ENCODE measurements at regions not wholly inside any gene's neighbourhood (a gene's known extent, or its start where the extent isn't known, plus 50 kb on each side); places are given as distances from the start of the nearest gene placed in this dataset.
A peak's percentile ranks its signal among the peaks of the same experiment; 100 is the strongest.
"Not testable (repeated sequence)": the region's sequence is repeated elsewhere in the genome, so short reads cannot be mapped to it uniquely, and the experiment has no call there.

DNA sequence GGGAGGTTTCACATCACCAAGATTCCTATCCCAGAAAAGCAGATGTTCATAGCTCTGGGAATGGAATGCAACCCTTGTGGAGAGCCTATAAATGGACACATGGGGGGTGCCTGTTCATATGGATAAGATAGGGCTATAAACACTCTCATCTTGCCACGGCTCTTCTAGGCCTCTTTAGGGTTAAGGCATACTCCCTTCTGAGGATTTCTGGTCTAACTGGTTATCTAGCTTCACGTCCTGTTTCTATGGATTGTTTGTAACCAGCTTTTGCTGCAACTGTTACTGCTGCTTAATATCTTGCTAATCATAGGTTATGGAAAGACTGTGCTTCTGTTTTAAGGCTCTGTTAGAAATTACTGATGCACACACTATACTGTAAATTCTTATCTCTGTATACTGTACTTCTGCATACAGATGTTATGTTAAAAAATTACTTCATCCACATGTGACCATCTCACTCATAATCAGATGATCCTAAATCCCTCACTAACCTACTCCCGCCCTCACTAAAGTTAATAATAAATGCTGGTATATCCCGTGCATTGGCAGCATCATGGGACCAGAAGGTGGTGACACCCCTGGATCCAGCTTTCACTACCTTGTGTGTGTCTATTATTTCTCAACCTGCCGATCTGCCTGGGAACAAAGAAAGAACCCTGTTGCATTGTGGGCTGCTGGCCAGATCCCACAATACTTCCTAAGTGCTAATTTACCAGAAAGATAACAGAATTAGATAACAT is 68.7 kb downstream of the PRKAB2 start:
- H3K9me3 ChIP-seq (ENCODE audit: control insufficient read depth, low read depth, low read length); H3K4me1 ChIP-seq (ENCODE audit: control insufficient read depth, low read depth, low read length); H3K27ac ChIP-seq (ENCODE audit: low read length); H3K9ac ChIP-seq (ENCODE audit: low read length); H3K4me3 ChIP-seq (ENCODE audit: low read length); H3K27me3 ChIP-seq (ENCODE audit: control insufficient read depth, insufficient read depth, low read length); H3K36me3 ChIP-seq (ENCODE audit: control insufficient read depth, low read depth, low read length): not testable (repeated sequence)

DNA sequence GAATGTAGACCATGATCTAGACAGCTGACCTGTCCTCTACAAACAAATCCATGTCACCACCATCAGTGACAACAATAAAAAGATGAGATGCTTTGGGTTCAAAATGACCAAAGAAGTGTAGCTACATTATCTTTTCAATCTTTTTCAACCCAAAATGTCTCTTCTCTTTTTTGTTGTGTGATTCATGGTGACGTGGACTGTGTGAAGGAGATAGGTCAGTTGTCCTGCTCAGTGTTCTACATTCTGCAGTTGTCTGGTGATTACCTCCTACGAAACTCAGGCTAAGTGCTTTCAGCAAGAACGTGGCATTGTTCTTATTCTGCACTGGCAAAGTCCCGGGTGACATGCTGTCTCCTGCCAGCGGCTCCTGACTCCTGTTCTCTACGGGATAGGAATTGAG is 73.1 kb downstream of the PRKAB2 start:
- H3K27ac ChIP-seq (ENCODE audit: low read length): no peak overlapping the region

DNA sequence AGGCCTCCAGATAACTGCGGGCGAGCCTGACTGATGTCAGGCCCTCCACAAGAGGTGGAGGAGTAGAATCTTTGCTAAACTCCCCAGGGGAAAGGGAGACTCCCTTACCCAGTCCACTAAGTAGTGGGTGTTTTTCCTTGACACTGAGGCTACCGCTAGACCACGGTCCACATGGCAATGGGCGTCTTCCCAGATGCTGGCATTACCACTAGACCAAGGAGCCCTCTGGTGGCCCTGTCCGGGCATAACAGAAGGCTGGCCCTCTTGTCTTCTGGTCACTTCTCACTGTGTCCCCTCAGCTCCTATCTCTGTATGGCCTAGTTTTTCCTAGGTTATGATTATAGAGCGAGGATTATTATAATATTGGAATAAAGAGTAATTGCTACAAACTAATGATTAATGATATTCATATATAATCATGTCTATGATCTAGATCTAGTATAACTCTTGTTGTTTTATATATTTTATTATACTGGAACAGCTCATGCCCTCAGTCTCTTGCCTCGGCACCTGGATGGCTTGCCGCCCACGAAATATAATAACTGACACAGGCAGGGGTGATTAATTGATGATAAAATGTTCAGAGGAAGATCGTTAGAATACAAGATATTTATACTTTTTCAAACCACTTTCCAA is 73.8 kb downstream of the PRKAB2 start:
- not testable (repeated sequence) for H3K4me3 ChIP-seq (ENCODE audit: low read length); H3K9me3 ChIP-seq (ENCODE audit: control insufficient read depth, low read depth, low read length)

More for the DNA sequence above, 73.1 kb downstream of the PRKAB2 start:
- Histone ChIP-seq H3K4me1 (ENCODE audit: control insufficient read depth, low read depth, low read length) (no peaks in the 10 kb centered on the region), H3K9ac (ENCODE audit: low read length) (no peak overlapping the region), H3K36me3 (ENCODE audit: control insufficient read depth, low read depth, low read length) (no peaks in the 10 kb centered on the region), H3K4me3 (ENCODE audit: low read length) (no peak overlapping the region), H3K9me3 (ENCODE audit: control insufficient read depth, low read depth, low read length) (no peaks in the 10 kb centered on the region), H3K27me3 (ENCODE audit: control insufficient read depth, insufficient read depth, low read length) (no peaks in the 10 kb centered on the region)

DNA sequence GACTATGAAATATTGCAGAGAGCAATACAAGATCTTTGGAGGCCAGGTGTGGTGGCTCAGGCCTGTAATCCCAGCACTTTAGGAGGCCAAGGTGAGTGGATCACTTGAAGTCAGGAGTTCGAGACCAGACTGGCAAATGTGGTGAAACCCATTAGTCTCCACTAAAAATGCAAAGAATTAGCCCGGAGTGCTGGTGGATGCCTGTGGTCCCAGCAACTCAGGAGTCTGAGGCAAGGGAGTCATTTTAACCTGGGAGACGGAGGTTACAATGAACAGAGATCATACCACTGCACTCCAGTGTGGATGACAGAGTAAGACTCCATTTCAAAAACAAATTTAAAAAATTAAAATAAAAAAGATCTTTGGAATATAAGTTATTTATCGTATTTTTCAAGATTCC is 76.6 kb downstream of the PRKAB2 start:
- Histone ChIP-seq H3K36me3 (ENCODE audit: control insufficient read depth, low read depth, low read length) (no peaks in the 10 kb centered on the region), H3K4me1 (ENCODE audit: control insufficient read depth, low read depth, low read length) (no peaks in the 10 kb centered on the region), H3K9ac (ENCODE audit: low read length) (no peak overlapping the region), H3K27ac (ENCODE audit: low read length) (no peak overlapping the region), H3K4me3 (ENCODE audit: low read length) (no peak overlapping the region), H3K27me3 (ENCODE audit: control insufficient read depth, insufficient read depth, low read length) (no peaks in the 10 kb centered on the region), H3K9me3 (ENCODE audit: control insufficient read depth, low read depth, low read length) (no peaks in the 10 kb centered on the region)

More for the DNA sequence above, 73.8 kb downstream of the PRKAB2 start:
- not testable (repeated sequence) for H3K27me3 ChIP-seq (ENCODE audit: control insufficient read depth, insufficient read depth, low read length); H3K4me1 ChIP-seq (ENCODE audit: control insufficient read depth, low read depth, low read length); H3K9ac ChIP-seq (ENCODE audit: low read length); H3K36me3 ChIP-seq (ENCODE audit: control insufficient read depth, low read depth, low read length); H3K27ac ChIP-seq (ENCODE audit: low read length)

GRCh38 chr1:147091801-147092200 is 80.5 kb downstream of the PRKAB2 start:
- no peak overlapping the region for H3K27ac ChIP-seq (ENCODE audit: low read length)
- H3K4me3 ChIP-seq (ENCODE audit: low read length): no peak overlapping the region
- peaks cover 3% of the 10 kb centered on the region for H3K4me1 ChIP-seq (ENCODE audit: control insufficient read depth, low read depth, low read length)
- no peaks in the 10 kb centered on the region for H3K36me3 ChIP-seq (ENCODE audit: control insufficient read depth, low read depth, low read length)
- no peak overlapping the region for H3K9ac ChIP-seq (ENCODE audit: low read length)
- peaks cover 5% of the 10 kb centered on the region for H3K27me3 ChIP-seq (ENCODE audit: control insufficient read depth, insufficient read depth, low read length)
- no peaks in the 10 kb centered on the region for H3K9me3 ChIP-seq (ENCODE audit: control insufficient read depth, low read depth, low read length)

- no peaks in the 10 kb centered on the region for H3K36me3 ChIP-seq (ENCODE audit: control insufficient read depth, low read depth, low read length)
- no peak overlapping the region for H3K9ac ChIP-seq (ENCODE audit: low read length)
- H3K27me3 ChIP-seq (ENCODE audit: control insufficient read depth, insufficient read depth, low read length): peaks cover 21% of the 10 kb centered on the region
- H3K9me3 ChIP-seq (ENCODE audit: control insufficient read depth, low read depth, low read length): no peaks in the 10 kb centered on the region
- no peak overlapping the region for H3K27ac ChIP-seq (ENCODE audit: low read length)
- peak overlapping the region; percentile 19 for H3K4me3 ChIP-seq (ENCODE audit: low read length)
- H3K4me1 ChIP-seq (ENCODE audit: control insufficient read depth, low read depth, low read length): peaks cover 3% of the 10 kb centered on the region
These were observed 82.8 kb downstream of the PRKAB2 start for GRCh38 chr1:147089457-147089856.

- Histone ChIP-seq H3K9me3 (ENCODE audit: control insufficient read depth, low read depth, low read length) (no peaks in the 10 kb centered on the region), H3K9ac (ENCODE audit: low read length) (no peak overlapping the region), H3K36me3 (ENCODE audit: control insufficient read depth, low read depth, low read length) (no peaks in the 10 kb centered on the region), H3K4me3 (ENCODE audit: low read length) (no peak overlapping the region), H3K27ac (ENCODE audit: low read length) (no peak overlapping the region), H3K27me3 (ENCODE audit: control insufficient read depth, insufficient read depth, low read length) (peaks cover 53% of the 10 kb centered on the region), H3K4me1 (ENCODE audit: control insufficient read depth, low read depth, low read length) (peaks cover 10% of the 10 kb centered on the region)
These were observed 86.1 kb downstream of the PRKAB2 start for GRCh38 chr1:147086129-147086528.

DNA sequence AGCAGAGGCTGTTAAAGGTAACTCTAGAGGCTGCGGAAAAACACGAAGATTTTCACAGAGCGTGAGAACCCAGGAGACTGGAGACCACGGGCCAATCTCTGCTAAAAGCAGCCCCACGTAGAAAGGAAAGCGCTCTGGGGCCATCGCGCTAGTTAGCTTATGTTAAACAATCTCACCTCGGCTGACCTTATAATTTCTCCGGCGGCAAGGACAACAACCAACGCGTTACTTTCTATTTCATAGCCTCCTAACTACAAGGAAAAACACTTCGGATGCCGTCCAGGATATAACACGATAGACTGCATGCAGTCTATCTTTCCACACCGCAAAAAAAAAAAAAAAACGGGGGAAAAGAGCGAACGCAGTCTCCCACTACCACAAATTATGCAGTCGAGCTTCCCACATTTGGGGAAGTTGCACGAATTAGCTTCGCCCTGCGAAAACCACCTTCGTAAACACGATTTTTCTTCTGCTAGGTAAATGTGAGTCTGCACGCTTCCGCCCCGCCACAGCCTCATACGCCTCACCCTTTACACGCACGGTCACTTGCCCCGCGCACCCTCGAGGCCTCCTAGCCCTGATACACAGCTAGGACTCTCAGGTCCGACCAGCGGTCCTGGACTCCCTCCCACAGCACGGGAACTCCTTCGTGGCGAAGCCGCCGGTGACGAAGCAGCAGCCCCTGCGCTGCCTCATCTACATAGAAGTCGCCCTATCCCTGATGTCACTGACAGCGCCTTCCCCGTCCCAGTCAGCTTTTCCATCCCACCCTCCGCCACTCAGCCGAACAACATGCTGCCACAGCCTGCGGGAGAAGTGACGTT is 87.8 kb downstream of the PRKAB2 start:
- peak overlapping the region; percentile 97 for H3K27ac ChIP-seq (ENCODE audit: low read length)
- peaks cover 12% of the 10 kb centered on the region for H3K4me1 ChIP-seq (ENCODE audit: control insufficient read depth, low read depth, low read length)
- peak overlapping the region; percentile 87 for H3K4me3 ChIP-seq (ENCODE audit: low read length)
- no peaks in the 10 kb centered on the region for H3K36me3 ChIP-seq (ENCODE audit: control insufficient read depth, low read depth, low read length)
- peaks cover 67% of the 10 kb centered on the region for H3K27me3 ChIP-seq (ENCODE audit: control insufficient read depth, insufficient read depth, low read length)
- H3K9ac ChIP-seq (ENCODE audit: low read length): peak overlapping the region; percentile 93
- H3K9me3 ChIP-seq (ENCODE audit: control insufficient read depth, low read depth, low read length): no peaks in the 10 kb centered on the region

- Histone ChIP-seq H3K27me3 (ENCODE audit: control insufficient read depth, insufficient read depth, low read length) (peaks cover 70% of the 10 kb centered on the region), H3K9ac (ENCODE audit: low read length) (no peak overlapping the region), H3K9me3 (ENCODE audit: control insufficient read depth, low read depth, low read length) (no peaks in the 10 kb centered on the region), H3K4me3 (ENCODE audit: low read length) (peak overlapping the region; percentile 87), H3K4me1 (ENCODE audit: control insufficient read depth, low read depth, low read length) (peaks cover 8% of the 10 kb centered on the region), H3K36me3 (ENCODE audit: control insufficient read depth, low read depth, low read length) (no peaks in the 10 kb centered on the region), H3K27ac (ENCODE audit: low read length) (no peak overlapping the region)
These were observed 88.4 kb downstream of the PRKAB2 start for GRCh38 chr1:147083919-147084272.

DNA sequence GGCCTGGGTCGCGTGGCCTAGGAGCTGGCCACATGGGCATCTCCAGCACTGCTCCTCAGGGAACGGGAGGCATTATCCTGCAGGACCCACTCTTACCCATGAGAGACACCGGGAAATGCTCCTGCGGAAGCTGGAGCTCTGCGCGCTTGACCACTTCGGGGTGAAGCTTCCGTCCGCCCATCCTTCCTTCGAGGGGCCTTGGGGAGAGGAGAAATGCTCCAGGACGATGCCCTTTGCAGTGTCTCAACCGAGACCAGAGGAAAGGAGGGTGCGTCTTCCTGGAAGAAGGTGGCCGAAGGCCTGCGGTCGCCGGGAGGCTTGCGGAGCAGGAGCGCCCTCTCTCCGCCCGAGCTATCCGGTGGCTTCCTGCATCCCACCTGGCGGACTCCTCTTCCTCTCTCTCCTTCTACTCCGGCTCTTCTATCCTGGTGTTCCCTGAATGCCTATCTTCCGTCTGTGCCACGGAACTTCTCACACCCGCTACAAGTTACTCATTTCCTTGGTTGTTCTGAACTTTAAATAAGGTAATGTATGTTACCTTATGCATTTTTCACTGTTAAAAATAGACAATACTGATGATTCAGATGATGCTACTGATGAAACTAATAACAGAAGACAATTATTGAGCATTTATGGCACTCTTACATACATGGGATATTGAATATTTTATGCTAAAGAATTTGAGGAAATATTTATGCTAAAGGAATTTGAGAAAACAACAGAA is 91.4 kb downstream of the PRKAB2 start:
- Histone ChIP-seq H3K27ac (ENCODE audit: low read length) (no peak overlapping the region), H3K4me3 (ENCODE audit: low read length) (peak overlapping the region; percentile 48), H3K36me3 (ENCODE audit: control insufficient read depth, low read depth, low read length) (no peaks in the 10 kb centered on the region), H3K9ac (ENCODE audit: low read length) (no peak overlapping the region), H3K9me3 (ENCODE audit: control insufficient read depth, low read depth, low read length) (no peaks in the 10 kb centered on the region), H3K27me3 (ENCODE audit: control insufficient read depth, insufficient read depth, low read length) (peaks cover 94% of the 10 kb centered on the region), H3K4me1 (ENCODE audit: control insufficient read depth, low read depth, low read length) (peaks cover 8% of the 10 kb centered on the region)

DNA sequence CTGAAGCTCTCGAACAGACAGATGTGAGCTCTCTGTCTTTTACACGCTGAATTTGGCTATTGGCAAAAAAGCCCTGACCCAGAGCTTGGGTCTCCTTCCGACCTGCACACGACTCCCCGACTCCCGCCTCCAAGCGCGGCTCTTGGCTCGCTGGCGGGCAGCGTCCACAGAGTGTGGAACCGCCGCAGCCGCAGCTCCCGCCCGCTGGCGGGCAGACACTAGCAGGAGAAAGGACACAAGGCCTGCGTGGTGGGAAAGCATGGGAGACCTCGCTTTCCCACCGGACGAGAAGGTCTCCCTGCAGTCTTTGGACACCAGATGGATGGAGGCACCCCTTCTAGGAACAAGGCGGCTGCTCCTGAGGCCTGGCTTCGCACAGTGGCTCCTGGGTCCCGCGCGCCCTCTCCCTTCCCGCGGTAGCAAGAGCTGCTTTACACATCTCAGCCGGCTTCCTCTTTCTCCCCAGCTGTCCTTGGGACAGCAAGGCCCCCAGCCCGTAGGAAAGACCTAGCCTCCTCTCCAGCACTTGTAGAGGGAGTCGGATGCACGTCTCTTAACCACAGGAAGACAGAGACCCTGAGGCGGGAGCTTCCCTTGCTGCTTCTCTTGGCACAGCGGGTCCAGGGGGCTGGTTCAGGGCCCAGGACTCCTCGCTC is 92.1 kb downstream of the PRKAB2 start:
- peaks cover 8% of the 10 kb centered on the region for H3K4me1 ChIP-seq (ENCODE audit: control insufficient read depth, low read depth, low read length)
- H3K27ac ChIP-seq (ENCODE audit: low read length): no peak overlapping the region
- H3K36me3 ChIP-seq (ENCODE audit: control insufficient read depth, low read depth, low read length): no peaks in the 10 kb centered on the region
- H3K9me3 ChIP-seq (ENCODE audit: control insufficient read depth, low read depth, low read length): no peaks in the 10 kb centered on the region
- H3K27me3 ChIP-seq (ENCODE audit: control insufficient read depth, insufficient read depth, low read length): peaks cover 94% of the 10 kb centered on the region
- H3K4me3 ChIP-seq (ENCODE audit: low read length): peak overlapping the region; percentile 48
- no peak overlapping the region for H3K9ac ChIP-seq (ENCODE audit: low read length)
